Chondrocyte (in vitro differentiated cells): ENCODE measurements at regions not wholly inside any gene's neighbourhood (a gene's known extent, or its start where the extent isn't known, plus 50 kb on each side); places are given as distances from the start of the nearest gene placed in this dataset.

Experiments
- DNase-seq: peaks from one replicate; pipeline ENCODE4 v3.0.0; 2021; ENCODE audit warnings: mixed read lengths, low spot score
- H3K27ac Mint-ChIP-seq: one replicate; pipeline ENCODE4 v1.8.0; 2021; ENCODE audit warnings: mild to moderate bottlenecking, moderate library complexity, mixed read lengths; ENCODE audit not compliant: unreplicated experiment
- H3K27me3 Mint-ChIP-seq: 2 replicates; pipeline ENCODE4 v1.8.0; 2021; ENCODE audit warnings: low read depth, mixed read lengths
- H3K36me3 Mint-ChIP-seq: 2 replicates; pipeline ENCODE4 v1.8.0; 2021; ENCODE audit warnings: low read depth, mixed read lengths
- H3K4me1 Mint-ChIP-seq: 2 replicates; pipeline ENCODE4 v1.8.0; 2021; ENCODE audit warnings: low read depth, mild to moderate bottlenecking, mixed read lengths
- H3K4me3 Mint-ChIP-seq: one replicate; pipeline ENCODE4 v1.8.0; 2021; ENCODE audit warnings: mild to moderate bottlenecking, moderate library complexity, mixed read lengths; ENCODE audit not compliant: unreplicated experiment
- H3K9me3 Mint-ChIP-seq: 2 replicates; pipeline ENCODE4 v1.8.0; 2021; ENCODE audit warnings: low read depth, mixed read lengths
- TF ChIP-seq, protein P1 (sequence below): fragments of 200-600 bp; sonication (generic); IDR thresholded peaks from 2 replicates; pipeline ENCODE4 v1.5.0; 2021; ENCODE audit warnings: antibody characterized with exemption, mild to moderate bottlenecking, moderate library complexity

DNA sequence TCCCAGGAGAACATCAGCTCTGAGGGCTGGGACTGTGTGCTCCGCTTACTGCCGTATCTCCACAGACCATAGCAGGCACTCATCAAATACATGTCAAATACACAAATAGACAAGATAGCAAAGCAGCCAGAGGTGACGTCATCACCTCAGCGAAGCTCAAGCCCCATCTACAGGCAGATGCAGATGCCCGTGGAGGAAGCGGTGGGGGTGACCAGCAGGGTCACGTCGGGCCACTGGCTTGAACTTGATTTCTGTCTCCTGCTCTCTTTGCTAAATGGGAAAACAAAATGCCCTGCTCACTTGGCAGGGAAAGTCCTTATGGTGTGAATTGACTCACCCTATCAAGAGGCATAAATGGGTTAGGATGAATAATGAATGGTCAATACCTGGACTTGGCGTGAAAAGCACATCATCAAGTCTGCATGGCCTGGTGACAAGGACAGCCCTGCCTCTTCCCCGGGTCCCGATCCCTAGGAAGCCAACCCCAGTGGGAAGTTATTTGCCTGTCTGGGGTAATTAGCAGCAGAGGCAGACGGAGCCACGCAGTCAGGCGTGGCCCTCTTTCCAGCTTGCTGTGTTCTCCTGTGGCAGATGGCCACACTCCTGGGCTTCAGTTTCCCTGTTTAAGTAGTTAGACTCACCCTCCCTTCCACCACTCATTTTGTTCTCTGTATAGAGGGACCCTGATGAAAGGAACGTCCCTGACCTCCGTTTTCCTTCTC lies 536.0 kb downstream of the NPHP4 start:
- TF ChIP-seq, protein P1, sequence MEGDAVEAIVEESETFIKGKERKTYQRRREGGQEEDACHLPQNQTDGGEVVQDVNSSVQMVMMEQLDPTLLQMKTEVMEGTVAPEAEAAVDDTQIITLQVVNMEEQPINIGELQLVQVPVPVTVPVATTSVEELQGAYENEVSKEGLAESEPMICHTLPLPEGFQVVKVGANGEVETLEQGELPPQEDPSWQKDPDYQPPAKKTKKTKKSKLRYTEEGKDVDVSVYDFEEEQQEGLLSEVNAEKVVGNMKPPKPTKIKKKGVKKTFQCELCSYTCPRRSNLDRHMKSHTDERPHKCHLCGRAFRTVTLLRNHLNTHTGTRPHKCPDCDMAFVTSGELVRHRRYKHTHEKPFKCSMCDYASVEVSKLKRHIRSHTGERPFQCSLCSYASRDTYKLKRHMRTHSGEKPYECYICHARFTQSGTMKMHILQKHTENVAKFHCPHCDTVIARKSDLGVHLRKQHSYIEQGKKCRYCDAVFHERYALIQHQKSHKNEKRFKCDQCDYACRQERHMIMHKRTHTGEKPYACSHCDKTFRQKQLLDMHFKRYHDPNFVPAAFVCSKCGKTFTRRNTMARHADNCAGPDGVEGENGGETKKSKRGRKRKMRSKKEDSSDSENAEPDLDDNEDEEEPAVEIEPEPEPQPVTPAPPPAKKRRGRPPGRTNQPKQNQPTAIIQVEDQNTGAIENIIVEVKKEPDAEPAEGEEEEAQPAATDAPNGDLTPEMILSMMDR, result no peak
- Mint-ChIP-seq H3K36me3 (no peaks in the 10 kb centered on the region), H3K27ac (no peak overlapping the region), H3K9me3 (peaks cover 14% of the 10 kb centered on the region), H3K27me3 (no peaks in the 10 kb centered on the region), H3K4me3 (no peak overlapping the region), H3K4me1 (no peaks in the 10 kb centered on the region)
- DNase-seq, result no peak

- Mint-ChIP-seq H3K36me3 (no peaks in the 10 kb centered on the region), H3K27me3 (no peaks in the 10 kb centered on the region), H3K4me1 (no peaks in the 10 kb centered on the region), H3K9me3 (peaks cover 11% of the 10 kb centered on the region), H3K4me3 (no peak overlapping the region), H3K27ac (no peak overlapping the region)
- DNase-seq, result no peak
- TF ChIP-seq, protein P1, result no peak
Observed at GRCh38 chr1:5455651-5456050, 536.6 kb downstream of the NPHP4 start.

DNA sequence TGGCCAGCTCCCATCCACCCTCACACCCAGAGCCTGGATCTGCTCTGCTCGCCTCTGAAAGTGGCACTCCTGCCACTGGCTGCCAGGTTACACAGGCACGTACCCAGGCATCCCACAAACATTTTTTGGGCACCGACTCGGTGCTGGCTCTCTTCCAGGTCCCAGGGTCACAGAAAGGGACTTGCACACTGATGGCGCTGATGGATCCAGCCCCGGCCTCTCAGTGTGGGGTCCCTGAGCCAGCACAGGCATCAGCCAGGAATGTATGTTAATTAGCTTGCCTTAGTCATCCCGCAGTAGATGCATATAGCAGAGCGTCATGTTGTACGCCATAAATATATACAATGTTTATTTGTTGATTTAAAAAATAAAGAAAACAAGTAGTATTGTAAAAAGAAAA lies 537.2 kb downstream of the NPHP4 start:
- no peak for DNase-seq
- TF ChIP-seq, protein P1, result no peak
- Mint-ChIP-seq H3K4me3 (no peak overlapping the region), H3K4me1 (no peaks in the 10 kb centered on the region), H3K36me3 (no peaks in the 10 kb centered on the region), H3K27ac (no peak overlapping the region), H3K9me3 (peaks cover 11% of the 10 kb centered on the region), H3K27me3 (no peaks in the 10 kb centered on the region)

DNA sequence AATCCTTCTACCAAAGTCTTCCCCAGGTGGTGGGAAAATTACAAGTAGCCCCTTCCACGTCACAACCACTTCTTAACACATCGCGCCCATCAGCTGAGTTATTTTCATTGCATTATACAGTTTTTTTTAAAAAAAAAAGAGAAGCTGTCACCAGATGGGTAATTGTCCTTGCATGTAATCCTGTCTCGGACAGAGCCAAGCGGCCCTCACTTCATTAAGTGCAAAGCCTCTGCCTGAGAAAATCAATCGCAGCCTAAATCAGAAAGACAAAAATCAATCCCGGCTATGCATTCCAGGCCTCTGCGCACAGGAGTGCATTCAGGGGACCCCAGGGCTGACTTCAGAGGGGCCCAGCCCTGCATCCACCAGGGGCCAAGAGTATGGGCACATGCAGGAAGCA lies 538.9 kb downstream of the NPHP4 start:
- TF ChIP-seq, protein P1, result no peak
- no peaks in the 10 kb centered on the region for H3K27me3 Mint-ChIP-seq
- H3K9me3 Mint-ChIP-seq, result peaks cover 6% of the 10 kb centered on the region
- H3K4me3 Mint-ChIP-seq, result no peak overlapping the region
- H3K36me3 Mint-ChIP-seq, result no peaks in the 10 kb centered on the region
- no peak for DNase-seq
- no peak overlapping the region for H3K27ac Mint-ChIP-seq
- H3K4me1 Mint-ChIP-seq, result no peaks in the 10 kb centered on the region

DNA sequence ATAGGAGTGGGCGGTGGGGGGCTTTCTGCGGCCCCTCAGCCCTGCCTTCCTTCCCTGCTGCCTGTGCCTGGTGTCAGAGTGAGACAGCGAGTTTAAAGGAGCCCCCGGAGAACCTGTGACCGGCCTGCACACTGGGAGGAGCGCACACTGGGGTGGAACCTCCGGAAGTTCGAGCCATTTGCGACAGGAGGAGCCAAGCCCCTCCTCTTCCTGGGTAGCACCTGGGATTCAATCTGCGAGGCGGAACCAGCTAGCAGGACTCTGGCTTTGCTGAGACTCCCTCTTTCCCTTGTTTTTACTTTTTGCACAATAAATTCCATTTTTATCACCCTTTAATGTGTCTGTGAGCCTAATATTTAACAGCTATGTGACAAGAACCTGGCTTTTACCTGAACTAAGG lies 540.6 kb downstream of the NPHP4 start:
- TF ChIP-seq, protein P1, result no peak
- no peaks in the 10 kb centered on the region for H3K27me3 Mint-ChIP-seq

More for the DNA sequence above, 540.6 kb downstream of the NPHP4 start:
- Mint-ChIP-seq H3K27ac (no peak overlapping the region), H3K36me3 (no peaks in the 10 kb centered on the region), H3K9me3 (peaks cover 6% of the 10 kb centered on the region), H3K4me3 (no peak overlapping the region), H3K4me1 (no peaks in the 10 kb centered on the region)
- DNase-seq, result no peak
